HG03196 (cell line): ENCODE measurements at regions not wholly inside any gene's neighbourhood (a gene's known extent, or its start where the extent isn't known, plus 50 kb on each side); places are given as distances from the start of the nearest gene placed in this dataset.

Experiments used
- ATAC-seq: cut with Tn5 transposase; IDR thresholded peaks from one replicate; pipeline ENCODE4 v1.9.1; 2021; ENCODE audit not compliant: unreplicated experiment

DNA sequence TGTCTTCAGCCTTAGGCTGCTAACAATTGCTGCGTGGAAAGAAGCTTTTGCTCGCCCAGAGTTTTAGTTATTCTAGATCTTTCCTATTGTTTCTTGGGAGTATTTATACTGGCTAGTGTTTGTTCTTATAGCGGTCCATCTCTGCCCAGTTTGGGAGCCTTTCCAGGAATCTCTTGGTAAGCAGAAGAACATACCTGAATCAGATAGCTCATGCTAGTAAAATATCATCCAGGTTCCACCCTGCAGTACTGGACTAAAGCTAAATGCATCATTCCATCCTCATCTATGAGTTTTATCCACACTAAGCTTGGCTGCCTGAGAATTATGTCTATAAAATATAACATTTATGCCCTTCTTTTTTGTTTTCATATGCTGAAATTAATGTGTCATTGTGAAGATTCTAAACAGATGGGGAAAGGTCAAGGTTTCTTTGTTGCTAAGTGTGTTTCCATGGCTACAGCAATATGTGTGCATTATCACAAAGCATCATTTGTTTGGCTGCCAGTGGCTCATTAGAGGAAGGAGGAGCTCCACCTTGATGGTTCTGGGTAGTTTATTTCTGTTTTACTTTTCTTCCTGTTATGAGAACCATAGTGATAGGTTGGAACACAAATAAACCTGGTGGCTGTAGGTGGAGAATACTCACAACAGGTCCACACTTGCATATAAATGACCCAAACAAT is 182.8 kb downstream of the PIK3C3 start:
- ATAC-seq = no peak

DNA sequence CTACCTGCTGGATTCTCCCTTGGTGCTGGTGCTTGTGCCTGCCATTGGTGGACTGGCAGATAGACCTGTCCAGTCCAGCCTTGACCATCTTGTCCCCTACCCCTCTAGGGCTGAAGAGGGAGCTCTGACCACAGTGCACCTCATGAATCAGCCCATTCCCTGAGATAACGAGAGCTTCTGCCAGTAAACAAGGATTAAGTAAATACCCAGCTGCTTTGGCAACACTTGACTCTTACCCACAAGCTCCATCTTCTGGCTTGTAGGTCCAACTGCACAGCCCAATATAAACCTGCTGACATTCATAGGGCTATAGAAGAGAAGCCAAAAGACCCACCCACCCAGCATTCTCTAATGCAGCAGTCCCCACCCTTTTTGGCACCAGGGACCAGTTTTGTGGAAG is 186.4 kb downstream of the PIK3C3 start:
- ATAC-seq = no peak

DNA sequence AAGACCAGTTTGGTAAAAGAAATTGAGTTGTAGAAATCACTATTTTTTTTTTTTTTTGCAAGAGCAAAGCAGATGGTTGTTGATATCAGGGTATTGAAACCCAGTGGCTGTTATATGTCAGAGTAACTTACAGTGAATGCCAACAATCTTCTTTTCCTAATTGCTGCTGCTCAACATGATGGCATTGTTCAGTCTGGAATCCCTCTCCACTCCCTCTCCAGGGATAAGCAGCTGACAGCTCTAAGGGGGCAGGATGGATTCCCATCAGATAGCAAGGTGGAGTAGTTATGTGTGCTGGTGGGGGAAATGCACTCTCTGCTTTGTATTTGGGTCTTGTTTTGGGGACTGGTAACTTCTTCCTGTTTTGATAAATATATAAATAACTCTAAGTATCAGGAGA is 200.0 kb downstream of the PIK3C3 start:
- ATAC-seq = no peak

DNA sequence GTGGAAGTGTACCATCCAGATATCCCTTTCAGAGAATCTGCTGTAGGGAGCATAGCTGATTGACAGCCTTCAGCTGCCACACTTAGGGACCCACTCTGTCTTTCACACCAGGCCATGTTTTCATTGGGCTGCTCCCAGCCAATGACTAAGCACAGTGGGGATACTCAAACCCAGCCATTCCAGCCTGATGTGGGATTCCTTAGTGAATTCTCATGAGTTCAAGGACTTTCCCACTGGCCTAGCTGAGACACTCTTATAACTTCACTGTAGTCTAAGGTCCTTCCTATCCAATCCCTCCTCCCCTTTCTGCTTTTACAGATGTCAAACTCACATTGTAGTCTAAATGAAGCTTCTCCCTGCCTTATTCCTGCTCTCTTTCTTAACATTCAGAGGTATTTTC is 201.2 kb downstream of the PIK3C3 start:
- no peak for ATAC-seq

DNA sequence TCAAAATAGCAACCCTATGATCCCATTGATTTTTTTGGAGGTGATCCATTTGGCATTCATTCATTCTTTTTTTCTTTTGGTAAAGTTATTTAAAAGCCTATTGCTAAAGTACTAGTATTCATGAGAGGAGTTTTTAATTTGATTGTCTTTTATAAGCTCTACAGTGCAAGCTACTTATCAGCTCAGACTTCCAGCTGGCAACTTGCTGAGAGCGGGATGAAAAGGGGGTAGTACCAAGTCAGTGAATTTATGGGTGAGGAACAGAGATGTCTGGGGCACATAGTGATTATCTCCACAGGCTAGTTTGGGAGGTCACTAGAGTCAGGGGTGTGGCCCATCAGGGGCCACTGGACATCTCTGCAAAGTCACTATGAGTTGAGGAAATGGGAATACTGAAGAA is 202.4 kb downstream of the PIK3C3 start:
- ATAC-seq = no peak

- no peak for ATAC-seq
Observed at GRCh38 chr18:42157878-42158277, 202.8 kb downstream of the PIK3C3 start.

GRCh38 chr18:42159146-42159545 is 204.1 kb downstream of the PIK3C3 start:
- no peak for ATAC-seq

- no peak for ATAC-seq
Observed at GRCh38 chr18:42163321-42163720, 208.3 kb downstream of the PIK3C3 start.

- no peak for ATAC-seq
Observed at GRCh38 chr18:42164556-42164955, 209.5 kb downstream of the PIK3C3 start.

DNA sequence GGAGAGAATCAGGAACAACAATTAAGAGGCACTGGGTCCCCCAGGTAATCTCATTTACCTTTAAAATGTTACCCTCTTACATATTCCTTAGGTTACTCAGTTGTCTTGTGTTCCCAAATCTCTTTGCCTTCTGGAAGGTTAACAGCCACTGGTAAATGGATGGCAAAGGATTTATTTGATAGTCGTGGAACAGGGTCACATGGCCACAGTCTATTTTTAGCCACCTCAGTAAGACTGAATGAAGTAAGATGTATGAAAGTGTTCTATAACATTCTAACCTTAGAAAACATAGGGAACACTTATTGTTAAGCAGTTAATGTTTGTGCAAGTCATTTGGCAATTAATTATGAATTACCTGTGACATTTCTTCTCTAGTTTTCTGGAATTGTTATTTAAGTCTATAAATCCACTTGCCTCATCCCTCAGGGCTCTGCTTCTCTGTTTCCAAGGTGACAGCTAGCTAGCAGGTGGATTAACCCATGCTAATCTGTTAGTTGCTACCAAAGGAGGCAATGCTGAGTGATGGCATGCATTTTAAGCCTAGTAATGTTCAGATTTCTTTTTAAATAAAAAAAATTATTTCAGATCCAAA is 211.0 kb downstream of the PIK3C3 start:
- no peak for ATAC-seq

DNA sequence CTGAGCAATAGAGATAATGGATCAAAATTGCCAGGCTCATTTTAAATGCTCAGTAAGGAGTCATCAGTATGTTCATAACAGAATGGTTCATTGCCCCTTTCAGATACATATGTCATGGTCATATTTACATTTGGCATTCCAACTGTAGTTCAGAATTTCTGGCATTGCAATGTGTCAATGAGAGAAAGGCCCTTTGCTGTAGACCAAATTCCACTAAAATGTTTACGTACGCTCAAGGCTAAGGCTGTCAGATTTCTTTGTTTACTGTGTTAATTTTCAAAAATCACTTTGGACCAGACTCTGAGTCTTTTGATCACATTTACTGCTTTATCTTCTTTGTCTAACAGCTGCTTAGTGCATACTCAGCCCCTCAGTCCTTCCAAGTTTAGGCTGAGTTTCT is 213.5 kb downstream of the PIK3C3 start:
- ATAC-seq = no peak

- no peak for ATAC-seq
Observed at GRCh38 chr18:42168907-42169306, 213.9 kb downstream of the PIK3C3 start.

GRCh38 chr18:42174909-42175308 is 219.9 kb downstream of the PIK3C3 start:
- ATAC-seq = no peak

GRCh38 chr18:42176599-42176998 is 221.6 kb downstream of the PIK3C3 start:
- no peak for ATAC-seq

DNA sequence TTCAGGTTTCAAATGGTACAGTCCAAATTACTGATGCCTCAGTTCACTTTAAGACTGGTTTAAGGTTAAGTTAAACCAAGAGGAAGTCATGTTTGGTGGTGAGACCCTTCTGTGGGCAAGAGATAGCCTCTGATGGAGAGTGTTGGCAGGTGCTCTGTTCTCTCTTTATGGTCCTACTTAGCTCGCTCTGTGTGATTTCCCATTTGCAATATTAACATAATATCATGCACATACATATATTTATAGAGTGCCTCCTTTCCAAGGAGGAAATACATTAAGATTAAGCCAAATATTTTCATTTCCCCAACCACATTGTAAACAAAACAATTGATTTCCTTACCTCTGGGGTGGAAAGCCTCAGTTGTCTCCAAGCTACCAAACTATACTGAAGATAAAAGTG is 222.4 kb downstream of the PIK3C3 start:
- ATAC-seq = no peak

DNA sequence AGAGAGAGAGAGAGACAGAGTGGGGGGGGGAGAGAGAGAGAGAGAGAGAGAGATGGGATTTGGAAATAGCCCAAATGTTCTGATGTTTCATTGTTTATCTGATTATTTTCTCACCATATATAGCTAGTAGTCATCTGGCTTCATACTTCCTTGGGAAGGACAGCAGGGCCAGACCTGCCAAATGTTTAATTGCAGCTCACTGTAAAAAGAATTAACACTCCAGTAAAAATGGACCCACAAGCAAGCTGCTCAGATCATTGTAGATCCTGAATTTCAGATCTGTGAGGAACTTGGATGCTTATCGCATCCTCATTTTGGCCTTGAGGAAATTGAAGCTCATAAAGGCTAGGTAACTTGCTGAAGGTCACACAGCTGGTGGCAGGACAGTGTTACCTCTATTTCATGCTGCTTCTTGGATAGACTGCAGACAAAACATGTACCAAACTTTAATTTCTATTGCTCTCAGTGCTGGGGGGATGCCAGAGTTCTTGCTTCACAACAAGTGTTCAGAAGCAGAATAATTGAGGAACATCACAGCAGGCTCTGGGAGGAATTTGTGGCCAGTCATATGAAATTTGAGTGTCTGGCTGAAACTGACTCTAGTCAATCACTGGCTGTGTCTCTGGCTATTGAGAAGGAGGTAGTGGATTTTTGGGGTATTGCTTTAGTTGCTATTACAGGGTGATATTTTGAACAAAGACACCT is 223.5 kb downstream of the PIK3C3 start:
- no peak for ATAC-seq

GRCh38 chr18:42179542-42180121 is 224.6 kb downstream of the PIK3C3 start:
- no peak for ATAC-seq

- no peak for ATAC-seq
Observed at GRCh38 chr18:42181474-42181873, 226.4 kb downstream of the PIK3C3 start.

GRCh38 chr18:42182728-42183700 is 228.0 kb downstream of the PIK3C3 start:
- ATAC-seq = no peak

DNA sequence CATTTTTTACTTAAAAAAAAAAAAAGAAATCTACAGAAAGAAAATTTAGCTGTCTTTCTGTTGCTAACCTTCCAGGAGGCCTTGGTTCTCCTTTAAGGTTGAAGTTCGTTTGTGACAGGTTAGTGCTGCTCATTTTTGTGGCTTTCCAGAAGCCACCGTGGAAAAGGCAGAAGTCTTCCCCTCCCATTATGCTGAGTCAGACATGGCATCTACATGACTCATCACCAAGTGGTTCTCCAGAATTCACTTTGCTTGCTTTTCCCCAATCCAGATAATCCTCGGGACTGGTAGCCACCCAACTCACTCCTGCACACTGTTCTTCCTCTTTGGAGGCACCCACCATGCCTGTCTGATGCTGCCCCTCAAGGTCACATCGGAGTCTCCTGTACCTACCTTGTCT is 228.7 kb downstream of the PIK3C3 start:
- ATAC-seq = no peak
